ENCODE measurements at regions not wholly inside any gene's neighbourhood (a gene's known extent, or its start where the extent isn't known, plus 50 kb on each side); places are given as distances from the start of the nearest gene placed in this dataset.

GRCh38 chr2:67462738-67463496 is 65.8 kb downstream of the ETAA1 start:
- no peak overlapping the region for H3K4me3 ChIP-seq (ENCODE audit: low read depth, low read length)
- no peak for DNase-seq (ENCODE audit: low read depth)
- in situ Hi-C loops (cut with HindIII; ENCODE audit: low sequenced_read_pairs): no loop called here
- no peak for TF ChIP-seq CTCF (IDR thresholded peaks at IDR 0.05; ENCODE audit: low read depth, low read length, missing control alignments)

- peak; percentile 28 for DNase-seq (ENCODE audit: low read depth)
- in situ Hi-C loops (cut with HindIII; ENCODE audit: low sequenced_read_pairs): no loop called here
Observed at GRCh38 chr2:67463810-67464209, 66.7 kb downstream of the ETAA1 start.

GRCh38 chr2:67465623-67466022 is 68.5 kb downstream of the ETAA1 start:
- in situ Hi-C loops (cut with HindIII; ENCODE audit: low sequenced_read_pairs): no loop called here
- TF ChIP-seq CTCF (IDR thresholded peaks at IDR 0.05; ENCODE audit: low read depth, low read length, missing control alignments): no peak
- no peak for DNase-seq (ENCODE audit: low read depth)
- no peak overlapping the region for H3K4me3 ChIP-seq (ENCODE audit: low read depth, low read length)

More at GRCh38 chr2:67463810-67464209, 66.7 kb downstream of the ETAA1 start:
- TF ChIP-seq CTCF (IDR thresholded peaks at IDR 0.05; ENCODE audit: low read depth, low read length, missing control alignments): no peak
- H3K4me3 ChIP-seq (ENCODE audit: low read depth, low read length): no peak overlapping the region

- no peak for TF ChIP-seq CTCF (IDR thresholded peaks at IDR 0.05; ENCODE audit: low read depth, low read length, missing control alignments)
- in situ Hi-C loops (cut with HindIII; ENCODE audit: low sequenced_read_pairs): no loop called here
- DNase-seq (ENCODE audit: low read depth): no peak
- H3K4me3 ChIP-seq (ENCODE audit: low read depth, low read length): no peak overlapping the region
Observed at GRCh38 chr2:67466734-67467133, 69.6 kb downstream of the ETAA1 start.

- no peak for DNase-seq (ENCODE audit: low read depth)
- TF ChIP-seq CTCF (IDR thresholded peaks at IDR 0.05; ENCODE audit: low read depth, low read length, missing control alignments): no peak
- in situ Hi-C loops (cut with HindIII; ENCODE audit: low sequenced_read_pairs): no loop called here
- H3K4me3 ChIP-seq (ENCODE audit: low read depth, low read length): no peak overlapping the region
Observed at GRCh38 chr2:67471681-67472080, 74.5 kb downstream of the ETAA1 start.

- peak; percentile 16 for DNase-seq (ENCODE audit: low read depth)
- peak; percentile 58 for TF ChIP-seq CTCF (IDR thresholded peaks at IDR 0.05; ENCODE audit: low read depth, low read length, missing control alignments)
- H3K4me3 ChIP-seq (ENCODE audit: low read depth, low read length): no peak overlapping the region
- in situ Hi-C loops (cut with HindIII; ENCODE audit: low sequenced_read_pairs): no loop called here
Observed at GRCh38 chr2:67476809-67477790, 80.0 kb downstream of the ETAA1 start.
